K562 (cell line): ENCODE measurements at regions not wholly inside any gene's neighbourhood (a gene's known extent, or its start where the extent isn't known, plus 50 kb on each side); places are given as distances from the start of the nearest gene placed in this dataset.

ENCODE experiments used
- ATAC-seq: fragments of 200-7000 bp; cut with Tn5 transposase; 3 replicates; pipeline ENCODE4 v1.9.1; 2020; ENCODE audit warnings: moderate library complexity
- BruUV-seq: library from RNA; stranded (reverse); fragments of 400-500 nt; replicated peaks from 2 replicates; lab custom pipeline; 2021; lab: Mats Ljungman, UMichigan
- CTCF ChIA-PET: fragments of 300-600 bp; formaldehyde crosslinking; extraction: SDS; loops from one replicate; lab custom pipeline; 2021; ENCODE audit warnings: low intra/inter-chr PET ratio; lab: Yijun Ruan, JAX
- POLR2A ChIA-PET: fragments of 300-600, 350-650 bp; sonication (Branson Sonifier 250); formaldehyde crosslinking; extraction: SDS; loops from one replicate; lab custom pipeline; 2021; ENCODE audit warnings: antibody characterized with exemption, inconsistent platforms; lab: Yijun Ruan, JAX
- DNase-seq, 4 experiments: peaks; one replicate each; pipeline versions ENCODE4 v3.0.0 to v3.0.0-alpha.2; 2011 to 2018; ENCODE audit warnings: low spot score in 3 of 4, mixed read lengths in 3 of 4; ENCODE audit errors: extremely low read depth in 1 of 4
- FAIRE-seq: peaks from 2 replicates; lab custom pipeline; 2011; peaks lifted over from hg19 to GRCh38; lab: Jason Lieb, UNC
- H2AFZ ChIP-seq: 2 replicates; pipeline ENCODE4 v1.6.0; 2011; ENCODE audit warnings: low read depth, low read length, control low read depth, inconsistent platforms
- H3K27ac ChIP-seq: fragments of 200-600 bp; 3 replicates; pipeline ENCODE4 v1.8.0; 2011; ENCODE audit warnings: low read depth, mild to moderate bottlenecking, control low read depth, inconsistent platforms, low read length, moderate library complexity, mixed read lengths; ENCODE audit errors: extremely low read depth
- H3K27me3 ChIP-seq, 2 experiments: fragments of 300-600 bp in 1 of 2; 2 replicates in 1 of 2; 3 replicates in 1 of 2; pipeline versions ENCODE4 v1.6.0 to v1.8.0; 2011; ENCODE audit warnings: inconsistent platforms in 2 of 2, low read length in 2 of 2, mild to moderate bottlenecking in 1 of 2, mixed read lengths in 1 of 2, moderate library complexity in 1 of 2; ENCODE audit not compliant: control insufficient read depth in 2 of 2, insufficient read depth in 2 of 2
- H3K36me3 ChIP-seq: fragments of 300-600 bp; 3 replicates; pipeline ENCODE4 v1.8.0; 2011; ENCODE audit warnings: mild to moderate bottlenecking, low read length, inconsistent platforms; ENCODE audit not compliant: control insufficient read depth, insufficient read depth
- H3K4me1 ChIP-seq, 2 experiments: fragments of 200-600 bp in 1 of 2; replicated peaks in 1 of 2; 2 replicates in 1 of 2; 3 replicates in 1 of 2; pipeline versions ENCODE4 v1.5.1 to v1.8.0; 2011; ENCODE audit warnings: inconsistent platforms in 2 of 2, low read length in 2 of 2, mild to moderate bottlenecking in 1 of 2, mixed read lengths in 1 of 2, moderate library complexity in 1 of 2; ENCODE audit not compliant: control insufficient read depth in 2 of 2, insufficient read depth in 2 of 2
- H3K4me2 ChIP-seq: 2 replicates; pipeline ENCODE4 v1.6.1; 2011; ENCODE audit warnings: low read length, control low read depth, inconsistent platforms, mixed read lengths; ENCODE audit not compliant: insufficient read depth
- H3K4me3 ChIP-seq: fragments of 200-600 bp; sonication (generic), shearing (Covaris generic); 2 replicates; pipeline ENCODE4 v1.5.1; 2016; ENCODE audit warnings: control low read depth, inconsistent platforms
- H3K79me2 ChIP-seq: fragments of 200-600 bp; 3 replicates; pipeline ENCODE4 v1.8.0; 2011; ENCODE audit warnings: low read length, inconsistent platforms; ENCODE audit not compliant: control insufficient read depth, insufficient read depth
- H3K9ac ChIP-seq, 2 experiments: 2 replicates each; pipeline versions ENCODE4 v1.6.0 to v1.6.1; 2011; ENCODE audit warnings: low read depth in 2 of 2, low read length in 2 of 2, control low read depth in 1 of 2, inconsistent platforms in 1 of 2, mild to moderate bottlenecking in 1 of 2, mixed read lengths in 1 of 2; ENCODE audit not compliant: insufficient read depth in 1 of 2
- H3K9me1 ChIP-seq: one replicate; pipeline ENCODE4 v1.6.0; 2011; ENCODE audit warnings: inconsistent platforms, mild to moderate bottlenecking, low read length, moderate library complexity; ENCODE audit not compliant: control insufficient read depth, insufficient read depth
- H3K9me3 ChIP-seq: replicated peaks from 2 replicates; pipeline ENCODE4 v1.5.1; 2011; ENCODE audit warnings: low read depth, low read length, inconsistent platforms; ENCODE audit not compliant: control insufficient read depth, insufficient read depth
- H4K20me1 ChIP-seq: replicated peaks from 2 replicates; pipeline ENCODE4 v1.6.1; 2011; ENCODE audit warnings: low read length, inconsistent platforms, mixed read lengths; ENCODE audit not compliant: control insufficient read depth, insufficient read depth
- ARID4B ChIP-seq: sonication (generic); formaldehyde crosslinking; IDR thresholded peaks from 2 replicates; pipeline ENCODE4 v1.8.0; 2022; ENCODE audit warnings: mild to moderate bottlenecking, missing genetic modification reagents
- DIDO1 ChIP-seq: fragments of 450-650 bp; IDR thresholded peaks from 2 replicates; pipeline ENCODE4 v1.6.1; 2016; ENCODE audit warnings: low read depth, missing biosample characterization, missing genetic modification characterization
- EGR1 ChIP-seq: fragments of 450-650 bp; conservative IDR thresholded peaks from 2 replicates; pipeline ENCODE4 v1.6.1; 2017; ENCODE audit warnings: mild to moderate bottlenecking
- IRF9 ChIP-seq: fragments of 450-650 bp; IDR thresholded peaks from 2 replicates; pipeline ENCODE4 v1.6.1; 2016; ENCODE audit warnings: missing biosample characterization, missing genetic modification characterization
- JUN ChIP-seq, 2 experiments: sonication (generic) in 1 of 2; formaldehyde crosslinking in 1 of 2; IDR thresholded peaks; 2 replicates each; pipeline versions ENCODE4 v1.6.1 to v1.8.0; 2012 to 2022; ENCODE audit warnings: borderline replicate concordance in 2 of 2, mild to moderate bottlenecking in 2 of 2, improper control_type of control experiment in 1 of 2, low read depth in 1 of 2, low read length in 1 of 2, missing genetic modification reagents in 1 of 2
- MEIS2 ChIP-seq: fragments of 450-650 bp; IDR thresholded peaks from 2 replicates; pipeline ENCODE4 v1.6.1; 2014; ENCODE audit warnings: mild to moderate bottlenecking; ENCODE audit not compliant: partially characterized antibody
- SIRT6 ChIP-seq: IDR thresholded peaks from one replicate; pipeline ENCODE4 v1.6.1; 2012; ENCODE audit warnings: low read depth, mild to moderate bottlenecking, control low read depth, inconsistent platforms, low read length, moderate library complexity
- ZNF311 ChIP-seq: fragments of 250-450 bp; sonication (Bioruptor Pico); IDR thresholded peaks from 2 replicates; pipeline ENCODE4 v1.4.0; 2020; ENCODE audit warnings: mild to moderate bottlenecking, moderate library complexity
- ZNF766 ChIP-seq: fragments of 200-800 bp; sonication (Bioruptor generic); conservative IDR thresholded peaks from 2 replicates; pipeline ENCODE4 v1.6.1; 2016; ENCODE audit warnings: missing genetic modification characterization, missing compliant biosample characterization
- WGBS: fragments of 100-300 bp; shearing (Covaris generic); methylation state at CpG from one replicate; pipeline ENCODE4 v1.1.6; 2016; ENCODE audit warnings: low coverage, mixed read lengths; ENCODE audit not compliant: insufficient coverage; ENCODE audit errors: missing lambda C conversion rate; 5-methylcytosine and 5-hydroxymethylcytosine counted together
- in situ Hi-C: fragments of 300-500 bp; cut with MboI; formaldehyde crosslinking; loops from 4 replicates; pipeline ENCODE4 v1.15.0; 2018; ENCODE audit warnings: inconsistent platforms, mixed read lengths
- intact Hi-C: fragments of 100-400 bp; cut with micrococcal nuclease; formaldehyde crosslinking; loops from 2 replicates; pipeline ENCODE4 v1.14.2; 2022

DNA sequence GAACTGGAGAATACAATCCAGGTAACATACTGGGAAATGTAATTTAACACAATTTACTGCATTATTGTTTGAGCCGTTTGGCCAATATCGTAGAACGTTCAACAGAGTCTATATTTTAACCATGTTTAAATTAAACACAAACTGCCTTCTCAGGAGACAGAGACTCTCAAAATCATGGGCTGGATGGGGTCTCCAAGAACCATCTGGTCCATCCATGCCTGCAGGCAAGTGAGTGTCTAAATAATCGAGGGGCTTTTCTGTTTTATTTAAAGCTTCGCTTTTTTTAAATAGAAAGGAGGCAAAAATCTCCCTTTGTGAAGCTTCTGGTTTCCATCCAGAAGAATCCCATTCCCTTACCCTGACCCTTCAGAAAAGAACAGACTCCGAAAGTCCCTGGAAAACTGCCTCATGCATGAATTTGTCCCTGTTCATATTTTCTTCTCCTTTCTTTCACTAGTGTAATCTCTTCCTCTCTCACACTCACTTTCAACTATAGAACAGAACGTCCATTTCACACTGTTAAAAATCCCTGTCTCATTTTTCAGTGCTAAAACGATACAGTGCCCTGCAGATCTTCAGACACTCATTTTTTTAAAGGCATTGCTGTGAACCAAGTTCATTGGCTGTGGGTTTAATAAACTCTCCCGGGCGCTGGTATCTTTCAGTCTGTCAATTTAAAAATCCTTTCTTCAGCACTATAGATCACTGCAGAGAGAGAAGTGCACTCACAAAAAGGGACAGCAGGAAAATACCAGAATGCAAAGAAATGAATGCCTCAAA is 111.4 kb upstream of the TOM1L1 start (continued):
- TF ChIP-seq IRF9 (tag) = no peak
- TF ChIP-seq, all 486 proteins: peak for 0

DNA sequence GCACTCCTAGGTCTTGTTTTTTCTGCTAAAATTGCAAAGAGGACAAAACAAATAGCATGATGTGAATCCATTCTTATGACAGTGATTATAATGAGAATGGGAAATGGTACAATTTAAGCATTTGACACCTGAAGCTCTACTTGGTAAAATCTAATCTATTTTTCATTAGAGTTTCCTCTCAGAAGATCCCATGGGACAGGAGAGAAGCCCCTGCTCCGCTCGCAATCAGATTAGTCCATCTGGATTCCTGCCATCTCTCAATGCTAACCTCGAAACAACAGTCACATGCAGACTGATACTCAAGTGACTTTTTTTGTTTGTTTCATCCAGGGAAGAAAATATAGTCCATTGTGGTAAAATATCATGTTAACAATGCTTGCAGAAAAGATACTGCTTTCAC is 107.4 kb upstream of the TOM1L1 start:
- intact Hi-C loops = no loop called here
- H3K36me3 ChIP-seq = no peaks in the 10 kb centered on the region
- H3K9me3 ChIP-seq = no peaks in the 10 kb centered on the region
- ChIA-PET POLR2A (interaction anchor here (0.7 kb wide), 1 partner anchor 404 kb away, joined by 3 read pairs; no protein-coding TSS in a partner anchor), CTCF (no interaction called here)
- TF ChIP-seq ARID4B (no peak), ZNF766 (CRISPR knock-in tag) (no peak), MEIS2 (no peak), EGR1 (no peak), DIDO1 (tag) (no peak), SIRT6 (no peak), JUN (IDR thresholded peaks at IDR 0.05; ENCODE audit: borderline replicate concordance, low read depth, low read length) (no peak), JUN (CRISPR knock-in tag; IDR thresholded peaks at IDR 0.05; ENCODE audit: borderline replicate concordance) (no peak), ZNF311 (no peak)
- 4% methylated on average over 3 of the region's 3 CpGs for WGBS
- no peak overlapping the region for H3K27ac ChIP-seq
- H3K9me1 ChIP-seq = no peaks in the 10 kb centered on the region
- no peaks in the 10 kb centered on the region for H3K4me1 ChIP-seq
- FAIRE-seq (no peak), ATAC-seq (no peak), DNase-seq (no peak)
- no peak overlapping the region for H3K4me3 ChIP-seq
- no peak overlapping the region for H3K4me2 ChIP-seq
- H3K79me2 ChIP-seq = no peaks in the 10 kb centered on the region
- in situ Hi-C loops = no loop called here
- BruUV-seq = no TSS peak
- H3K27me3 ChIP-seq = no peaks in the 10 kb centered on the region; a peak in 2 of 5 replicates
- H2AFZ ChIP-seq = no peak overlapping the region
- H4K20me1 ChIP-seq = no peaks in the 10 kb centered on the region
- no peak overlapping the region for H3K9ac ChIP-seq
